ENCODE measurements at regions not wholly inside any gene's neighbourhood (a gene's known extent, or its start where the extent isn't known, plus 50 kb on each side); places are given as distances from the start of the nearest gene placed in this dataset.

DNA sequence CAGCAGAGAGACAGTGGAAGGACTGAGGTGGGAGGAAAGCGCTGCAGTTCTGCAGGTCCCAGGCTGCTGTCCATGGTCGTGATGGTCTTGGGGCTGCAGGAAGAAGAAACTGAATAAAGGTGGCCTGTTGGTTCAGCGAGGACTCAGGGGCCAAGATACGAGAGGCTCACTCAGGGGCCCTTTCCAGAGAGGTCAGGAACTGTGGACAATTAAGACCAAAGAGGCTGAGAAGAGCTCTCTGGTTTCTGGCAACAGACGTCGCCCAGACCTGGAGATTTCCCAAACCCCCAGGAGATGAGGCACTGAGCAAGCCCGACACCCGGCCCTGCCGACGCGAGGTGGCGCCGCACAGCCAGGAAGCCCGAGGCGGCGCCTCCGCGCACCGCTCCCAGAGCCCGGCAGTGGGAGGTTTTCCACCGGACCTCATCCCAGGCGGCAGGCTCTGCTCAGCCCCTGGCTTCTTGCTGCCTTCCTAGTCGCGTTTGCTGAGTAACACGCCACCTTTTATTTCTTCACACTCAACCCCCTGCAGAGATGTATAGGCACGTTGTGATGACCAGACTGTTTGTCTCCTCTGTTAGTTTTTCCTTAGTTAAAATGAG is 56.4 kb upstream of the ARRDC4 start:
- TF ChIP-seq, protein P1, sequence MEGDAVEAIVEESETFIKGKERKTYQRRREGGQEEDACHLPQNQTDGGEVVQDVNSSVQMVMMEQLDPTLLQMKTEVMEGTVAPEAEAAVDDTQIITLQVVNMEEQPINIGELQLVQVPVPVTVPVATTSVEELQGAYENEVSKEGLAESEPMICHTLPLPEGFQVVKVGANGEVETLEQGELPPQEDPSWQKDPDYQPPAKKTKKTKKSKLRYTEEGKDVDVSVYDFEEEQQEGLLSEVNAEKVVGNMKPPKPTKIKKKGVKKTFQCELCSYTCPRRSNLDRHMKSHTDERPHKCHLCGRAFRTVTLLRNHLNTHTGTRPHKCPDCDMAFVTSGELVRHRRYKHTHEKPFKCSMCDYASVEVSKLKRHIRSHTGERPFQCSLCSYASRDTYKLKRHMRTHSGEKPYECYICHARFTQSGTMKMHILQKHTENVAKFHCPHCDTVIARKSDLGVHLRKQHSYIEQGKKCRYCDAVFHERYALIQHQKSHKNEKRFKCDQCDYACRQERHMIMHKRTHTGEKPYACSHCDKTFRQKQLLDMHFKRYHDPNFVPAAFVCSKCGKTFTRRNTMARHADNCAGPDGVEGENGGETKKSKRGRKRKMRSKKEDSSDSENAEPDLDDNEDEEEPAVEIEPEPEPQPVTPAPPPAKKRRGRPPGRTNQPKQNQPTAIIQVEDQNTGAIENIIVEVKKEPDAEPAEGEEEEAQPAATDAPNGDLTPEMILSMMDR (IDR thresholded peaks at IDR 0.05; ENCODE audit: borderline replicate concordance, extremely low read depth, low read length, poor library complexity, severe bottlenecking), result peak; percentile 86
- TF ChIP-seq EZH2 (IDR thresholded peaks at IDR 0.05; ENCODE audit: borderline replicate concordance, low read depth, low read length, severe bottlenecking), result no peak
